ENCODE measurements at regions not wholly inside any gene's neighbourhood (a gene's known extent, or its start where the extent isn't known, plus 50 kb on each side); places are given as distances from the start of the nearest gene placed in this dataset.

GRCh38 chr2:101545950-101546349 lies 71.0 kb upstream of the RFX8 start:
- TF ChIP-seq CTCF (IDR thresholded peaks at IDR 0.05; ENCODE audit: insufficient read depth, low read depth, low read length) (no peak), EZH2 (IDR thresholded peaks at IDR 0.05; ENCODE audit: insufficient read depth, low read length) (no peak)

Data from astrocyte (in vitro differentiated cells and primary cell).